Thyroid gland (tissue), 4 donors: ENCODE measurements at regions not wholly inside any gene's neighbourhood (a gene's known extent, or its start where the extent isn't known, plus 50 kb on each side); places are given as distances from the start of the nearest gene placed in this dataset.
"Not testable (repeated sequence)": the region's sequence is repeated elsewhere in the genome, so short reads cannot be mapped to it uniquely, and the experiment has no call there.

Source experiments
- DNase-seq, 2 donors: peaks; one replicate each; pipeline ENCODE4 v3.0.0-alpha.2; 2019
- H3K27ac ChIP-seq, 3 donors: fragments of 200-600 bp; sonication (generic); 1 replicate in 2 of 3; 2 replicates in 1 of 3; pipeline ENCODE4 v1.5.1; 2016 to 2019; ENCODE audit warnings: mild to moderate bottlenecking in 1 of 3, moderate library complexity in 1 of 3
- H3K27me3 ChIP-seq: fragments of 200-600 bp; sonication (generic); one replicate; pipeline ENCODE4 v1.5.1; 2019
- H3K36me3 ChIP-seq, 2 donors: fragments of 200-600 bp; sonication (generic); one replicate each; pipeline ENCODE4 v1.5.1; 2016 to 2019
- H3K4me1 ChIP-seq, 2 donors: fragments of 200-600 bp; sonication (generic); one replicate each; pipeline ENCODE4 v1.5.1; 2017 to 2019
- H3K4me3 ChIP-seq, 3 donors: fragments of 200-600 bp; sonication (generic); replicated peaks in 1 of 3; 1 replicate in 2 of 3; 2 replicates in 1 of 3; pipeline ENCODE4 v1.5.1; 2016; ENCODE audit warnings: mild to moderate bottlenecking in 1 of 3
- H3K9me3 ChIP-seq: fragments of 200-600 bp; sonication (generic); one replicate; pipeline ENCODE4 v1.5.1; 2017
- POLR2A ChIP-seq, 2 donors: fragments of 450-650 bp; IDR thresholded peaks; one replicate each; pipeline ENCODE4 v1.6.1; 2017; ENCODE audit warnings: antibody characterized with exemption in 2 of 2, mild to moderate bottlenecking in 2 of 2, moderate library complexity in 1 of 2
- WGBS, 2 donors: methylation state at CpG; one replicate each; pipeline ENCODE4 v1.1.5; 2017; 5-methylcytosine and 5-hydroxymethylcytosine counted together
- intact Hi-C: fragments of 100-400 bp; cut with DNase I; formaldehyde crosslinking; loops from one replicate; pipeline ENCODE4 v1.15.1; 2023
- TF ChIP-seq, protein P1 (sequence below), 6 experiments: fragments of 200-600 bp in 3 of 6; fragments of 450-650 bp in 3 of 6; sonication (generic) in 3 of 6; IDR thresholded peaks; one replicate each; pipeline ENCODE4 v1.5.1; 2016 to 2019; ENCODE audit warnings: antibody characterized with exemption in 6 of 6, mild to moderate bottlenecking in 2 of 6, inconsistent platforms in 1 of 6, moderate library complexity in 1 of 6

DNA sequence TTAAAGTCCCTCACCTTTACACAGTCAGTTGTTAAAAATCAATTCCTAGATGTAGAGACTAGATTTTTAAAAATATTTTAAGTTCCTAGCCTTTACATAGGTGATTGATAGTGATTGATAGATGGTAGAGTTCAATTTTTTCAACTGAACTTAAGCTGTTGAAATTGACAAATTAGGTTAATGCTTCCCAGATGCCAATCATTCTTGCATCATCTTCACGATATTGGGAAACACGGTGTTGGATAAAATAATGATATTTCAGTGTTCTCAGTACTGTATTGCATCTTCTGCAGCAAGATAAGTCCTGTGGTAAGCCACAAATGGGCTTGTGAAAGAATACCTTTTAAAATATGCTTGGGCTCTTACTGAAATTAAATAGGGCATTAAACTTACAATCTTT, 667.6 kb downstream of the STK39 start:
- no peak for DNase-seq
- Histone ChIP-seq H3K27ac (no peak overlapping the region), H3K36me3 (no peaks in the 10 kb centered on the region)

GRCh38 chr2:167575276-167575675, 672.1 kb downstream of the STK39 start:
- intact Hi-C loops = no loop called here
- Histone ChIP-seq H3K4me3 (no peak overlapping the region), H3K27me3 (no peaks in the 10 kb centered on the region), H3K4me1 (no peaks in the 10 kb centered on the region), H3K27ac (no peak overlapping the region), H3K9me3 (no peaks in the 10 kb centered on the region), H3K36me3 (no peaks in the 10 kb centered on the region)
- no peak for DNase-seq
- no peak for TF ChIP-seq POLR2A (IDR thresholded peaks at IDR 0.05)
- TF ChIP-seq, protein P1, sequence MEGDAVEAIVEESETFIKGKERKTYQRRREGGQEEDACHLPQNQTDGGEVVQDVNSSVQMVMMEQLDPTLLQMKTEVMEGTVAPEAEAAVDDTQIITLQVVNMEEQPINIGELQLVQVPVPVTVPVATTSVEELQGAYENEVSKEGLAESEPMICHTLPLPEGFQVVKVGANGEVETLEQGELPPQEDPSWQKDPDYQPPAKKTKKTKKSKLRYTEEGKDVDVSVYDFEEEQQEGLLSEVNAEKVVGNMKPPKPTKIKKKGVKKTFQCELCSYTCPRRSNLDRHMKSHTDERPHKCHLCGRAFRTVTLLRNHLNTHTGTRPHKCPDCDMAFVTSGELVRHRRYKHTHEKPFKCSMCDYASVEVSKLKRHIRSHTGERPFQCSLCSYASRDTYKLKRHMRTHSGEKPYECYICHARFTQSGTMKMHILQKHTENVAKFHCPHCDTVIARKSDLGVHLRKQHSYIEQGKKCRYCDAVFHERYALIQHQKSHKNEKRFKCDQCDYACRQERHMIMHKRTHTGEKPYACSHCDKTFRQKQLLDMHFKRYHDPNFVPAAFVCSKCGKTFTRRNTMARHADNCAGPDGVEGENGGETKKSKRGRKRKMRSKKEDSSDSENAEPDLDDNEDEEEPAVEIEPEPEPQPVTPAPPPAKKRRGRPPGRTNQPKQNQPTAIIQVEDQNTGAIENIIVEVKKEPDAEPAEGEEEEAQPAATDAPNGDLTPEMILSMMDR (IDR thresholded peaks at IDR 0.05) = no peak

More for the DNA sequence above, 667.6 kb downstream of the STK39 start:
- no peaks in the 10 kb centered on the region for H3K27me3 ChIP-seq
- 77 to 84% methylated on average over 2 of the region's 2 CpGs for WGBS, 2 donors
- H3K4me3 ChIP-seq = no peak overlapping the region
- intact Hi-C loops = no loop called here
- TF ChIP-seq, protein P1 (IDR thresholded peaks at IDR 0.05) = no peak
- no peak for TF ChIP-seq POLR2A (IDR thresholded peaks at IDR 0.05)
- H3K4me1 ChIP-seq = no peaks in the 10 kb centered on the region
- H3K9me3 ChIP-seq = no peaks in the 10 kb centered on the region

DNA sequence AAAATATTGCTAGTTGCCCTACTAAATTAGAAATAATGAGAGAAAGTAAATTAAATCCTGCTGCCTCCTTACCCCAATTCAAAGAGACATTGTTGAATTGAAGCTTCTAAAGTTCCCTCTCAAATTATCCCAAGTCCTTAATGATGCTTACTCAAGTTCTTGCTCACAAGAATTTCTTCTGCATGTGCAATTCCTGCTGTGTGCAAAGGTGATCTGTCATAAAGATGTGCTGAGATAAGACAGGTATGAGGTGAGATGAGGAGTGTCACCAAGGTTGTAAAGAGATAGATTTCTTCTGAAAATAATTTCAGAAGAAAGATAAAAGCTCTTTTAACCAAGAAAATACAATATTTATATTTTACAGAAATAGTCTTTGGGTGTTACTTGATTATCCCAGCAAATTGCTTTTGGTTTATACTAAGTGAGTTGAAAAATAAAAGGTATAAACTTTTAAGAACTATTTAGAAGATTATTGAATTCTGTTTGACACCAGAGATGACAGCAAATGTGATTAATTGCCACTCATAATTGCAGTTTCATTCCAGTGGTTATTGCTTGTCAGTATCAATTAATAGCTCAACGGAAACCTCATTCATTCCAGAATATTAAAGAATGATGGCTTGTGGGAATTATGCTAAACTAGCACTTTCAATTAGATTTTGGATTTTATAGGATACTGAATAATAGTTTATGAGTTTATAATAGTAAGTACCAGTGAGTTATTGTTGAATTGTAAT, 674.3 kb downstream of the STK39 start:
- H3K4me3 ChIP-seq = no peak overlapping the region
- H3K27me3 ChIP-seq = no peaks in the 10 kb centered on the region
- H3K27ac ChIP-seq = no peak overlapping the region
- intact Hi-C loops = no loop called here
- no peak for DNase-seq
- WGBS, 2 donors = 88 to 94% methylated on average over 1 of the region's 1 CpG
- H3K4me1 ChIP-seq = no peaks in the 10 kb centered on the region
- no peaks in the 10 kb centered on the region for H3K9me3 ChIP-seq
- TF ChIP-seq, protein P1 (IDR thresholded peaks at IDR 0.05) = no peak
- no peak for TF ChIP-seq POLR2A (IDR thresholded peaks at IDR 0.05)
- no peaks in the 10 kb centered on the region for H3K36me3 ChIP-seq

GRCh38 chr2:167570370-167570769, 677.0 kb downstream of the STK39 start:
- Histone ChIP-seq H3K27ac (no peak overlapping the region), H3K4me3 (no peak overlapping the region), H3K27me3 (no peaks in the 10 kb centered on the region), H3K9me3 (no peaks in the 10 kb centered on the region), H3K36me3 (no peaks in the 10 kb centered on the region), H3K4me1 (no peaks in the 10 kb centered on the region)
- 94 to 96% methylated on average over 3 of the region's 3 CpGs for WGBS, 2 donors
- DNase-seq = no peak
- intact Hi-C loops = no loop called here
- no peak for TF ChIP-seq POLR2A (IDR thresholded peaks at IDR 0.05)
- TF ChIP-seq, protein P1 (IDR thresholded peaks at IDR 0.05) = no peak

DNA sequence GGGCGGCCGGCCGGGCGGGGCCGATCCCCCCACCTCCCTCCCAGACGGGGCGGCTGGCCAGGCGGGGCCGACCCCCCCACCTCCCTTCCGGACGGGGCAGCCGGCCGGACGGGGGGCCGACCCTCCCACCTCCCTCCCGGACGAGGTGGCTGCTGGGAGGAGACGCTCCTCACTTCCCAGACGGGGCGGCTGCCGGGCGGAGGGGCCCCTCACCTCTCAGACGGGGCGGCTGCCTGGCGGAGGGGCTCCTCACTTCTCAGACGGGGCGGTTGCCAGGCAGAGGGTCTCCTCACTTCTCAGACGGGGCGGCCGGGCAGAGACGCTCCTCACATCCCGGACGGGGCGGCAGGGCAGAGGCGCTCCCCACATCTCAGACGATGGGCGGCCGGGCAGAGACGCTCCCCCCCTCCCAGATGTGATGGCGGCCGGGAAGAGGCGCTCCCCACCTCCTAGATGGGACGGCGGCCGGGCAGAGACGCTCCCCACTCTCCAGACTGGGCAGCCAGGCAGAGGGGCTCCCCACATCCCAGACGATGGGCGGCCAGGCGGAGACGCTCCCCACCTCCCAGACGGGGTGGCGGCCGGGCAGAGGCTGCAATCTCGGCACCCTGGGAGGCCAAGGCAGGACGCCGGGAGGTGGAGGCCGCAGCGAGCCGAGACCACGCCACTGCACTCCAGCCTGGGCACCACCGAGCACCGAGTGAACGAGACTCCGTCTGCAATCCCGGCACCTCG, 675.8 kb downstream of the XIRP2 start:
- DNase-seq, H3K4me1 ChIP-seq, intact Hi-C loops, H3K4me3 ChIP-seq, H3K27ac ChIP-seq, H3K36me3 ChIP-seq, H3K27me3 ChIP-seq, H3K9me3 ChIP-seq: not testable (repeated sequence)
- WGBS, 2 donors = 97% methylated on average over 6 of the region's 66 CpGs; no CpG with 5 or more reads in 1 of the 2 donors

DNA sequence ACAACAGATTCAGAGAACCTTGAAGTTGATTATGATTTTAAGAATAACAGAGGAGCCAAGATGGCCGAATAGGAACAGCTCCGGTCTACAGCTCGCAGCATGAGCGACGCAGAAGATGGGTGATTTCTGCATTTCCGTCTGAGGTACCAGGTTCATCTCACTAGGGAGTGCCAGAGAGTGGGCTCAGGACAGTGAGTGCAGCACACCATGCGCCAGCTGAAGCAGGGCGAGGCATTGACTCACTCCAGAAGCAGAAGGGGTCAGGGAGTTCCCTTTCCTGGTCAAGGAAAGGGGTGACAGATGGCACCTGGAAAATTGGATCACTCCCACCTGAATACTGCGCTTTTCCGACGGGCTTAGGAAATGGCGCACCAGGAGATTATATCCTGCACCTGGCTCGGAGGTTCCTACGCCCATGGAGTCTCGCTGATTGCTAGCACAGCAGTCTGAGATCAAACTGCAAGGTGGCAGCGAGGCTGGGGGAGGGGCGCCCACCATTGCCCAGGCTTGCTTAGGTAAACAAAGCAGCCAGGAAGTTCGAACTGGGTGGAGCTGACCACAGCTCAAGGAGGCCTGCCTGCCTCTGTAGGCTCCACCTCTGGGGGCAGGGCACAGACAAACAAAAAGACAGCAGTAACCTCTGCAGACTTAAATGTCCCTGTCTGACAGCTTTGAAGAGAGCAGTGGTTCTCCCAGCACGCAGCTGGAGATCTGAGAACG, 670.2 kb downstream of the XIRP2 start:
- H3K27me3 ChIP-seq, intact Hi-C loops, H3K36me3 ChIP-seq, H3K27ac ChIP-seq, H3K9me3 ChIP-seq, H3K4me3 ChIP-seq, H3K4me1 ChIP-seq, DNase-seq: not testable (repeated sequence)
- 86 to 88% methylated on average over 18 to 20 of the region's 20 CpGs for WGBS, 2 donors
